ENCODE measurements at regions not wholly inside any gene's neighbourhood (a gene's known extent, or its start where the extent isn't known, plus 50 kb on each side); places are given as distances from the start of the nearest gene placed in this dataset.

- TF ChIP-seq CTCF (IDR thresholded peaks at IDR 0.05) (no peak), POLR2A (IDR thresholded peaks at IDR 0.05) (no peak)
Measured at GRCh38 chr17:13757871-13758270, 156.1 kb upstream of the HS3ST3A1 start.

Data from thyroid gland (tissue), 4 donors.